Smooth muscle cell (in vitro differentiated cells): ENCODE measurements at regions not wholly inside any gene's neighbourhood (a gene's known extent, or its start where the extent isn't known, plus 50 kb on each side); places are given as distances from the start of the nearest gene placed in this dataset.
A peak's percentile ranks its signal among the peaks of the same experiment; 100 is the strongest.
"Not testable (repeated sequence)": the region's sequence is repeated elsewhere in the genome, so short reads cannot be mapped to it uniquely, and the experiment has no call there.

Source experiments
- DNase-seq: peaks from one replicate; lab custom pipeline; 2025; ENCODE audit not compliant: unreplicated experiment; lab: John Stamatoyannopoulos, UW
- H2AFZ ChIP-seq: fragments of 200-600 bp; sonication (generic); 2 replicates; pipeline ENCODE4 v1.6.0; 2016; ENCODE audit warnings: antibody characterized with exemption, low read depth, mild to moderate bottlenecking
- H3F3A ChIP-seq: fragments of 200-600 bp; sonication (generic); 2 replicates; pipeline ENCODE4 v1.6.0; 2017; ENCODE audit warnings: antibody characterized with exemption, low read depth
- H3K27ac ChIP-seq: fragments of 200-600 bp; sonication (generic); 2 replicates; pipeline ENCODE4 v1.5.1; 2016; ENCODE audit warnings: low read depth, mild to moderate bottlenecking
- H3K27me3 ChIP-seq: fragments of 200-600 bp; sonication (generic); 2 replicates; pipeline ENCODE4 v1.6.1; 2016; ENCODE audit warnings: low read depth, mild to moderate bottlenecking
- H3K36me3 ChIP-seq: fragments of 200-600 bp; sonication (generic); 2 replicates; pipeline ENCODE4 v1.5.1; 2016; ENCODE audit warnings: low read depth
- H3K4me1 ChIP-seq: fragments of 200-600 bp; sonication (generic); 2 replicates; pipeline ENCODE4 v1.5.1; 2016; ENCODE audit warnings: low read depth
- H3K4me2 ChIP-seq: fragments of 200-600 bp; sonication (generic); 2 replicates; pipeline ENCODE4 v1.6.0; 2016; ENCODE audit warnings: mild to moderate bottlenecking
- H3K4me3 ChIP-seq: fragments of 200-600 bp; sonication (generic); 2 replicates; pipeline ENCODE4 v1.5.1; 2016; ENCODE audit warnings: mild to moderate bottlenecking
- H3K79me2 ChIP-seq: fragments of 200-600 bp; sonication (generic); 2 replicates; pipeline ENCODE4 v1.6.0; 2016; ENCODE audit warnings: low read depth, mild to moderate bottlenecking
- H3K9ac ChIP-seq: fragments of 200-600 bp; sonication (generic); 2 replicates; pipeline ENCODE4 v1.6.0; 2016; ENCODE audit warnings: low read depth
- H3K9me3 ChIP-seq: fragments of 200-600 bp; sonication (generic); replicated peaks from 2 replicates; pipeline ENCODE4 v1.5.1; 2016; ENCODE audit warnings: low read depth
- H4K20me1 ChIP-seq: fragments of 200-600 bp; sonication (generic); 2 replicates; pipeline ENCODE4 v1.6.0; 2016; ENCODE audit warnings: low read depth
- CTCF ChIP-seq: fragments of 200-600 bp; sonication (generic); IDR thresholded peaks from 2 replicates; pipeline ENCODE4 v1.5.1; 2017; ENCODE audit warnings: borderline replicate concordance, mild to moderate bottlenecking, antibody characterized with exemption; ENCODE audit not compliant: insufficient read depth, poor library complexity, severe bottlenecking
- WGBS: methylation state at CpG from one replicate; pipeline ENCODE4 v1.1.7; 2016; ENCODE audit warnings: low lambda C conversion rate; 5-methylcytosine and 5-hydroxymethylcytosine counted together

DNA sequence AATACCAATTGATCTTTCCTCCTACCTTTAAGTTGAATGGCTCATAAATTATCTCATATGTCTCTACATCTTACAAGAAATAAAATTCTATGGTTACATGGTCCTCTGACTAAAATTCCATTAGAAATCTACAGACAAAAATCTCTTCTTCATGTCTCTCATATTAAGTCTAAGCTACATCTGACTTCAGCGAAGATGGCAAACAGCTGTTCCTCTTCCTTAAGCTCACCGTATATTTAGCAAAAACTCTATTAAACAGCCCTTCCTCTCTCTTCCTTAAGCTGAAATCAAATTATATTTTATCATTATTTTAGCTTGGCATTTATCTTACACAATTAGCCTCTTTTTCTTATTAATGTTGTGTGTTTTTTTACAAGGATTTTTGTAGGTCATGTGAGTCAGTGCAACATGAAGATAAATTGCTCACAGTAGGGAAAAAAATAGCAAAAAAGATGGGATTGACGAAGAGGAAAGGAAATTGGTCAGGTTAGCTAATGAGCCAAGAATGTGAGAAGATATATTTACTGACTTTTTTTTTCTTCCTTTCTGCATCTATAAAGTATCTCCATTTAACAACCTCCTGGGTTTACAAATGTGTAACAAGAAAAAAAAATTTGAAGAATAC lies 2412.8 kb downstream of the ARAP2 start:
- 63% methylated on average over 3 of the region's 3 CpGs for WGBS
- Histone ChIP-seq H2AFZ (peak overlapping the region; percentile 76), H3K79me2 (no peaks in the 10 kb centered on the region), H3K4me1 (peaks cover 19% of the 10 kb centered on the region), H3F3A (peaks cover 6% of the 10 kb centered on the region), H4K20me1 (no peaks in the 10 kb centered on the region), H3K9me3 (no peaks in the 10 kb centered on the region), H3K36me3 (no peaks in the 10 kb centered on the region), H3K9ac (no peak overlapping the region), H3K4me2 (peak overlapping the region; percentile 45), H3K4me3 (no peak overlapping the region), H3K27me3 (no peaks in the 10 kb centered on the region), H3K27ac (peak overlapping the region; percentile 61)
- DNase-seq, result no peak
- no peak for TF ChIP-seq CTCF

GRCh38 chr4:33835764-33836163 lies 2408.6 kb downstream of the ARAP2 start:
- H3K36me3 ChIP-seq, H3K4me3 ChIP-seq, H3K9ac ChIP-seq, H4K20me1 ChIP-seq, H3K9me3 ChIP-seq, H3K27me3 ChIP-seq, H3K79me2 ChIP-seq, DNase-seq: not testable (repeated sequence)
- H3K4me2 ChIP-seq, result peak overlapping the region; percentile 76
- peaks cover 13% of the 10 kb centered on the region for H3F3A ChIP-seq
- peak overlapping the region; percentile 50 for H2AFZ ChIP-seq
- peaks cover 21% of the 10 kb centered on the region for H3K4me1 ChIP-seq
- 22% methylated on average over 3 of the region's 3 CpGs for WGBS
- peak overlapping the region; percentile 92 for H3K27ac ChIP-seq

DNA sequence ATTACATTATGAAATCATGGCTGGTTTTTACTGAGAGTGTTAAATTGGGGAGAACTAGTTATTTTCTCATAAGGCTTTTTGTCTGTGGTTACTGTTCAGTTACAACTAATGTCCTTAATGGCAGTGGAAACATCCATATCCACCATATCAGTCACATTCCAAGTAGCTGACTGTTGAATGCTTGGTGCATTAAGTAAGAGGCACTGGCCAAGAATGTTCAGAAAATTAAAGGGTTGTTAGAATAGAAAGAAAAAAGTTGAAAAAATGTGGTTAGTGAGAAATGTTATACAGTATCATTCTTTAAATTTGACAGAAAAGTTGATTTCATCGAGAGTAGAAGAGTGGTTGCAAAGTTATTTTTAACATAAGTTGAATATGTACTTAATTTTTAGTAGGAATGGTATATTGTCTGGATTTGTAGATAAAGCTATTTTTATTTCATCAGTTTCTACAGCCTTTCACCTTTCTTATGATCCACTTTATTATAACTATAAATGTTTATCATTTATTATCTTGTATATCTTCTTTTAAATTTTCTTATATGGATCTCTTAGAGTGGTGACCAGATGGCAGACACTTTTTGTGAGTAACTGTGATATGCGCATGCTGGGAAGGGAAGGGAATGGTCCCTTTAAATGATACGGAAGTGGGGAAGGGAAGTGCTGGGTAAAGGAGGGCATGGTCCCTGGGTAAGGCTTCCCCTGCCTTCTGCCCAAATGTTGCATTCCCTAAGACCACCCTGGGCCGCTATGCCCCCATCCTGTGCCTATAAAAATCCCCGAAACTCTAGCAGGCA lies 2407.1 kb downstream of the ARAP2 start:
- no peaks in the 10 kb centered on the region for H3K79me2 ChIP-seq
- H3K36me3 ChIP-seq, result no peaks in the 10 kb centered on the region
- H3K4me3 ChIP-seq, result no peak overlapping the region
- no peak overlapping the region for H3K9ac ChIP-seq
- peak overlapping the region; percentile 76 for H3K4me2 ChIP-seq
- H4K20me1 ChIP-seq, result no peaks in the 10 kb centered on the region
- peaks cover 9% of the 10 kb centered on the region for H3K4me1 ChIP-seq
- no peaks in the 10 kb centered on the region for H3K27me3 ChIP-seq
- DNase-seq, result no peak
- TF ChIP-seq CTCF, result no peak
- peak overlapping the region; percentile 92 for H3K27ac ChIP-seq
- no peak overlapping the region for H2AFZ ChIP-seq
- 61% methylated on average over 5 of the region's 5 CpGs for WGBS
- H3K9me3 ChIP-seq, result no peaks in the 10 kb centered on the region
- H3F3A ChIP-seq, result peaks cover 13% of the 10 kb centered on the region

DNA sequence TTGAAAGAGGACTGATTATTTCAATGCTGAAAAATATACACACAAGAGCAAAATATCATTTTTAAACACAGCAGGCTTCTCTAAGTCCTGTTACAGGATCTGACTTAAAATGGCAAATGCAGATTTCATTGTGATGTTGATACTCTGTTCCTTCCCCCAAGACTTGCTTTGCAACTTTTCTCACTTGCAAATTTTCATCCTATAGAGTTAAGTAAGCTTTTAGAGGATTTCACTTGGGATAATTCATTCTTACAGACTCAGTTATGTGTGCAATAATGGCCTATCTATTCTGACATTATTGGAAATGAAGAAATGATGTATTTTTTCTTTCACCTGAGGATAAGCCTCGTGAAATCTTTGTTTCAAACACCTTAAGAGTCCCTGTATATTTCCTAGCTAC lies 2403.2 kb downstream of the ARAP2 start:
- H3K27ac ChIP-seq, result no peak overlapping the region
- no peak for TF ChIP-seq CTCF
- 72% methylated on average over 1 of the region's 1 CpG for WGBS

More for the DNA sequence above, 2403.2 kb downstream of the ARAP2 start:
- Histone ChIP-seq H3K4me2 (no peak overlapping the region), H3F3A (peaks cover 11% of the 10 kb centered on the region), H3K9me3 (no peaks in the 10 kb centered on the region), H3K79me2 (no peaks in the 10 kb centered on the region), H3K4me3 (no peak overlapping the region), H3K36me3 (no peaks in the 10 kb centered on the region), H4K20me1 (no peaks in the 10 kb centered on the region), H3K27me3 (no peaks in the 10 kb centered on the region), H3K9ac (no peak overlapping the region), H2AFZ (peak overlapping the region; percentile 46), H3K4me1 (peaks cover 7% of the 10 kb centered on the region)
- no peak for DNase-seq
